GM18873 (cell line): ENCODE measurements at regions not wholly inside any gene's neighbourhood (a gene's known extent, or its start where the extent isn't known, plus 50 kb on each side); places are given as distances from the start of the nearest gene placed in this dataset.

Experiments used
- ATAC-seq: cut with Tn5 transposase; IDR thresholded peaks from one replicate; pipeline ENCODE4 v1.9.1; 2021; ENCODE audit warnings: mild to moderate bottlenecking, moderate library complexity, moderate number of reproducible peaks; ENCODE audit not compliant: unreplicated experiment, low FRiP score

- ATAC-seq = no peak
These were observed 133.7 kb upstream of the DCN start for GRCh38 chr12:91316161-91316906.

DNA sequence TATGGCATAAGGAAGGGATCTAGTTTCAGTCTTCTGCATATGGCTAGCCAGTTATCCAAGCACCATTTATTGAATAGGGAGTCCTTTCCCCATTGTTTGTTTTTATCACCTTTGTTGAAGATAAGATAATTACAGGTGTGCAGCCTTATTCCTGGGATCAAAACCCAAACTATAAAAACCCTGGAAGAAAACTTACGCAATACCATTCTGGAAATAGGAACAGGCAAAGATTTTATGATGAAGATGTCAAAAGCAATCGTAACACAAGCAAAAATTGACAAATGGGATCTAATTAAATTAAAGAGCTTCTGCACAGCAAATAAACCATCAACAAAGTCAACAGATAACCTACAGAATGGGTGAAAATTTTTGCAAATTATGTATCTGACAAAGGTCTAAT is 128.5 kb upstream of the DCN start:
- no peak for ATAC-seq

DNA sequence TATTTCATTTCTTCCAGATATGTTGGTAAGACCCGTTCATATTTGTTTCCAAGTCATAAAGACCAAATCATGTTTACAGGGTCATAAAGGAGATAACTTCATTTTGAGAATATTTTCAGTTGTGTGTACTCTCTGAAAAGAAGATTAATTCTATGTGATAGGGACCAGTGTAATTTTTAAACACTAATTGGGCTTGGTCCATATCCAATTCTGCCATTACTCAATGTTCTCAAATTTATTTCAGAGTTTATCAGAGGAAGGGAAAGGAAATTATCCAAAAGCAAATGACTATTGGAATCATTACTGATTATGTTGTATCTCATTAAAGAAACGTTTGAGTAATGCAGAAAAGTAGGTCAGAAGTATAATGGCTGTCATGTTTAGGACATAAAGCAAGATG is 126.8 kb upstream of the DCN start:
- no peak for ATAC-seq

DNA sequence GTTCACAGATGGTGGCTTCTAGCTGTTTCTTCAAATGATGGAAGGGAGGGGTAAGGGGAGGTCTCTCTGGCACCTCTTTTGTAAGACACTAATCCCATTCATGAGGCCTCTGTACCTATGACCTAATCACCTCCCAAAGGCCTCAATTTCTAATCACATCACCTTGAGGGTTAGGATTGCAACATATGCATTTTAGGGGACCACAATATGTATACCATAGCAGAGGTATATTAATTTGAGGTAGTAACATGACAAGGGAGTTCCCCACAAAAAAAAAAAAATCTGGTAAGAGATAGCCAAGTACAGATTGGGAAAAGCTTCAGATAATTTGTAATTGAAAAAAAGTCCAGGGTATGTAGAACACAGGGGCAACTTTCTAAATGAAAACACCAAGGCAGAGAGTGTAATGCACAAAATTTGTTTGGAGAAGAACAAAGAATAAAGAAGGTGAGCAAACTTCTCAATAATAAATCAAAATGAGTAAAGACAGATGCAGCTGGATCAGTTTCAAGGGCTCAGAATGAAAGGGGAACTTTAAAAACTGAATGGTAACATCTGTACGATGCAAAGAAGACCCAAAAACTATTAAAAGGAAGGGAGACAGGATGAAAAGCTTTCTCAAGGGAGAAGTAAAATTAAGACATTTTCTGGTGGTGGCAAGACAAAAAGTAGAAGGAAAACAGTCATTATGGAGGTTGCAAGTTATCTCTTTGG is 125.5 kb upstream of the DCN start:
- ATAC-seq = no peak

- ATAC-seq = no peak
These were observed 107.7 kb upstream of the DCN start for GRCh38 chr12:91290354-91290753.

GRCh38 chr12:91289906-91290305 is 107.3 kb upstream of the DCN start:
- no peak for ATAC-seq

DNA sequence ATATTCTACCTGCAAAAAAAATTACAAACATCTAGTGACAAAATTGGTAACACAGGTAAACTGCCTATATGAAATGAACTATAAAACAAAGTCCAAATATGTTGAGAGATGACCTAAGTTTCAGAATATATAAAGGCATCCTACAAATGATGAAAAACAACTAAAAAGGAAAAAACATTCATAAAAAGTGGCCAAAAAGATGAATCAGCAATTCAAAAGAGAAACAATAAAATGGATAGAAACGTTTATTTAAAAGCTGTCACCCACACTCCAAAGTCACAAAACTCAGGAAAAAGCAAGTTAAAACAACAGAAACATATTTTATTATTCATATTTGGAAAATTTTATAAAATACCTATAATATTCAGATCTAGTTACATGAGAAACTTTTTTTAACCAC is 106.5 kb upstream of the DCN start:
- ATAC-seq = no peak

DNA sequence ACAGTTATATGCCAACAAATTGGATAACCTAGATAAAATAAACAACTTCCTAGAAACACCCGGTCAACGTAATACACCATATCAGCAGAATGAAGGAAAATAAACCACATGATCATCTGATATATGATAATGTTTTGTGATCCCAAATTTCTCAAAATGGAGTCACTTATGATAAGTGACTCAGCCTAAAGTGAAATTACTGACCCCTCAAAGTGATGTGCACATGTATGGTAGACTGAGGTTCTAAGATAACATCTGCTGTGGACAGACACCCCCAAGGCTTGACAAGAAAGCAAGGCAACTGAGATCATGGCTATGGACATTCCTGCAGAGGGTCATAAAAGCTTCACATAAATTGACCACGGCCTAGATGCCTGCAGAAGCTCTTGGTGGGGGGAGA is 105.1 kb upstream of the DCN start:
- ATAC-seq = no peak

DNA sequence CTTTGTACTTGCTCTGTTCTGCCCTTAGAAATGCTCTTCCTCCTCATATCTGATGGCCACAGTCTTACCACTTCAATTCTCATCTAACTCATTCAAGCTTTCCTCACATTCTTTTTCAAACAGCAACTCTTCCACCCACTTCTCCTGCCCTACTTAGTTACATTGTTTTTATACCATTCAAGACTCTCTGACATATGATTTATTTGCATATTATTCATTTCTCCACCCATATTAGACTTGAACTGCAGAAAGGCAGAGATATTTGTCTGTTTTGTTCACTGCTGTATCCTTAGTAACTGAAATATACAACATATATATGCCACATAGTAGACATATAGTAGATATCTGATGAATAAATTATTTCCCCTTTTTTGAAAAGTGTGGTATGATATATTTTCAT is 95.5 kb upstream of the DCN start:
- ATAC-seq = no peak

- ATAC-seq = no peak
These were observed 93.9 kb upstream of the DCN start for GRCh38 chr12:91276509-91276908.

GRCh38 chr12:91275321-91275720 is 92.7 kb upstream of the DCN start:
- no peak for ATAC-seq

DNA sequence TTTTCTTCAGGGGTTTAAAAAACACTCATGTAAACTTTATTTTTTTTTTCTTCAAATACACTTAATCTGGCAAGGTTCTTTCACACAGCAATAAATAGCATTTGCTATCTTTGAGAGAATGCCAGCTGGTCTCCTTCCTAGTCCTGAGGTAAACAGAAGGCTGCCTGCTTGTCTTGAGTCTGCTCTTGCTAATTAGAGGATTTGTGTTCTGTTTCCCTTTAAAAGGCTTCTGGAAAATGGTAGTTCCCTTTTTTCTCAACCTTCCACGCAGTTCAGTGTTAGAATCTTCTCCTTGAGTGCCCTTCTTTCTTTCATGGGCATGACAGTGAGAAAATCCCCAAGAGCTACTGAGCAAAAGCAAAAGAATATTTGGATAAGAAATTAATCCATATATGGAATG is 92.3 kb upstream of the DCN start:
- no peak for ATAC-seq

DNA sequence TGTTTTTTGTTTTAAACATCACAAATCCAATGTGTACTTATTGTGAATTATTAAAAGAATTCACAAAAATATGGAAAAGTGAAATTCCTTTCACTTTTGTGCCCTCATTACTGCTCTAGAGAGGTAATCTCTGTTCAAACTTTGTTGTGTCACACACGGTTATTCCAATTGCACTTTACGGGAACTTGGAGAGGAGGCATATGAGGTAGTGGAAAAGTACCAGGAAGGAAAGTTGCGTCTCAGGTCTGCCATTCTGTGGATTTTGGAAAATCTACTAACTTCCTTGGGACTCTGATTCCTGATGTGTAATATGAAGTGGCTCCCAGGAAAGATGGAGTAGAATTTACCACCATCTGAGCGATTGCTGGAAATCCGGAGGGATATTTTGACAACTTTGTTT is 90.9 kb upstream of the DCN start:
- no peak for ATAC-seq

GRCh38 chr12:91272461-91273063 is 89.9 kb upstream of the DCN start:
- ATAC-seq = no peak

- ATAC-seq = no peak
These were observed 88.6 kb upstream of the DCN start for GRCh38 chr12:91271185-91271584.

GRCh38 chr12:91267039-91267438 is 84.4 kb upstream of the DCN start:
- no peak for ATAC-seq

- no peak for ATAC-seq
These were observed 81.6 kb upstream of the DCN start for GRCh38 chr12:91264178-91264577.

DNA sequence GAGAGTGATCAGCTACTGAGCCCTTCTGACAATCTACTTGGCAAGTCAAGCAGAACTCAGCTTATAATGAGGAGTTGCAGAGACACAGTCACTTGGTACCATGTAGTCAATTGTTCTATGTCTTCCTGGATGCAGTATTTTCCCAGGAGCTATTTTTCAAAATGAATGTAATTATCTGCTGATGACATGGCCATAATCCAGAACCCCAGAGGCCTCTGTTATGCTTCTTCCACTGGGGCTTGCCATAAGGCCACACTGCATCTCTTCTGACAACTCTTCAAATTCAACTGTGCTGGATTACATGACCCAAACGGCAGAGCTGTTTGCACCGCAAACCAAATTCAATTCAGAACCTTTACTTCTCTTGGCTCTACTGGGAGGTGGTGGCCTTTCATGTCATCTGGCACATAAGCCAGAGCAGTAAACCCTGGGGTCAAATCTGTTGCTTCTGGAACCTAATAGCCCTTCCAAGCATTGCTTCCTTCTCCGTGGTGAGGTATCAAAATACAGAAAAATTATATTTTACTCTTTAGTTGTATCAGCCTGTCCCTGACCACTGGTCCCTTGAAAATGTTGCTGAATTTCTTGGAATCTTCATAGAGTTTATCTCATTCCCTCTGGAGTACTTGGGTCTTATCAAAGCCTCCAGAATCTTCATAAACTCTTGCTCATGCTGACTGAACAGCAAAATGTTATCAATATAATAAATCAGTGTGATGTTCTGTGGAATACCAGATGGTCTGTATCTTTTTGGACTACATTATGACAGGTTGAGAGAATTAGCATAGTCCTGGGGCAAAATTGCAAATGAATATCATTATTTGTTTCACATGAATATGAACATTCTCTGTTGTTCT is 79.4 kb upstream of the DCN start:
- no peak for ATAC-seq

DNA sequence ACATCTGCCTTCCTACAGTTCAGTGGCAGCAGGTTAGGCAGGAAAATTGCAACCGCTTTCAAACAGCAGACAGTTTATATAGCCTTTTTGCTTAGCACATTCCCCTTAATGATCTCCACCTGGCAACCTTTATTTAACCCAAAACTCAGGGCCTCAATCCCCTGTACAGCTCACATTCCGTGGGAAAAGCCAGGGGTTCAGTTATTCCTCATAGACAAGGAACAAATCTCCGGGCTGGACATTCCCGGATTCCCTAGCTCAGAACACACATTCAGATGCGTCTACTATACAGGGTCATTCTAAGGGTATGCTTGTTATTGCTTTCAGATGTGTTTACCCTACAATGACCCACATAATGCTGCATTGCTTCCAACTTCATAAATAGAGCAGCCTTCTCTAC is 73.8 kb upstream of the DCN start:
- no peak for ATAC-seq

DNA sequence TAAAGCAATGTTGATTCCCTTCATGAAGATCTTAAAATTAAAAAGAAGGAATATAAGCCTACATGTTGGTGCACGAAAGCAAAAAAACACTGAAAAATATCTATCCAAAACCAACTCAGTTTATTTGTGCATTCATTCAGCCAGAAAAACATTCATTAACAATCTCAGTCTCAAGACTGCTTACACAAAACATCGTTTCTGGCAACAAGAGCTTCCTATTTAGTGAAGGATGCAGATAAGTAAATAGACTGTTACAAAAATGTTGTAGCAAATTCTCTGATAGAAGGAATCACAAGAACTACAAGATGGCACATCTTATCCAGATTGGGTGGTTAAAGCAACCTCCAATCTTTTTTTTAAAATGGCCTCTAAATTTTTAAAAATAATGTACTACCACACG is 69.7 kb upstream of the DCN start:
- ATAC-seq = no peak

- no peak for ATAC-seq
These were observed 67.7 kb upstream of the DCN start for GRCh38 chr12:91250273-91250665.
